H9 (cell line): ENCODE measurements at regions not wholly inside any gene's neighbourhood (a gene's known extent, or its start where the extent isn't known, plus 50 kb on each side); places are given as distances from the start of the nearest gene placed in this dataset.

Experiments
- DNase-seq: peaks from one replicate; pipeline ENCODE4 v3.0.0-alpha.2; 2017
- H2AFZ ChIP-seq: one replicate; pipeline ENCODE4 v1.6.1; 2013; ENCODE audit warnings: mild to moderate bottlenecking, low read length, control low read depth, moderate library complexity
- H2AK5ac ChIP-seq: 2 replicates; pipeline ENCODE4 v1.6.1; 2013; ENCODE audit warnings: low read length, control low read depth, mixed read lengths; ENCODE audit not compliant: insufficient read length
- H2BK120ac ChIP-seq: one replicate; pipeline ENCODE4 v1.6.1; 2013; ENCODE audit warnings: low read depth, mild to moderate bottlenecking, low read length, control low read depth, inconsistent platforms; ENCODE audit not compliant: poor library complexity, severe bottlenecking
- H2BK12ac ChIP-seq: 2 replicates; pipeline ENCODE4 v1.6.1; 2013; ENCODE audit warnings: low read length, control low read depth, mixed read lengths, low read depth; ENCODE audit not compliant: insufficient read length
- H2BK15ac ChIP-seq: 2 replicates; pipeline ENCODE4 v1.6.1; 2013; ENCODE audit warnings: low read depth, low read length, control low read depth
- H2BK20ac ChIP-seq: one replicate; pipeline ENCODE4 v1.6.1; 2013; ENCODE audit warnings: low read depth, mild to moderate bottlenecking, low read length, control low read depth, inconsistent platforms; ENCODE audit not compliant: poor library complexity, severe bottlenecking
- H2BK5ac ChIP-seq: 2 replicates; pipeline ENCODE4 v1.6.1; 2013; ENCODE audit warnings: low read length, control low read depth, mixed read lengths; ENCODE audit not compliant: insufficient read length
- H3K14ac ChIP-seq: 2 replicates; pipeline ENCODE4 v1.6.1; 2013; ENCODE audit warnings: low read length, control low read depth; ENCODE audit not compliant: insufficient read depth
- H3K18ac ChIP-seq: 2 replicates; pipeline ENCODE4 v1.6.1; 2013; ENCODE audit warnings: low read depth, mild to moderate bottlenecking, mixed read lengths, low read length, control low read depth; ENCODE audit not compliant: insufficient read length
- H3K23ac ChIP-seq: 2 replicates; pipeline ENCODE4 v1.6.1; 2013; ENCODE audit warnings: low read length, control low read depth, mixed read lengths, low read depth; ENCODE audit not compliant: insufficient read length
- H3K23me2 ChIP-seq: 2 replicates; pipeline ENCODE4 v1.6.1; 2013; ENCODE audit warnings: low read depth, mild to moderate bottlenecking, mixed read lengths, low read length, control low read depth; ENCODE audit not compliant: insufficient read length, poor library complexity, severe bottlenecking
- H3K27ac ChIP-seq: 2 replicates; pipeline ENCODE4 v1.5.1; 2013; ENCODE audit warnings: low read length, control low read depth, mixed read lengths, low read depth; ENCODE audit not compliant: insufficient read length
- H3K27me3 ChIP-seq: 2 replicates; pipeline ENCODE4 v1.6.1; 2013; ENCODE audit warnings: low read length, control low read depth, inconsistent platforms; ENCODE audit not compliant: insufficient read depth
- H3K4ac ChIP-seq: 2 replicates; pipeline ENCODE4 v1.6.1; 2013; ENCODE audit warnings: low read depth, mild to moderate bottlenecking, control low read depth, inconsistent platforms, low read length, moderate library complexity
- H3K4me1 ChIP-seq: 2 replicates; pipeline ENCODE4 v1.6.1; 2013; ENCODE audit warnings: low read length, control low read depth, inconsistent platforms; ENCODE audit not compliant: insufficient read depth
- H3K4me2 ChIP-seq: 2 replicates; pipeline ENCODE4 v1.6.1; 2013; ENCODE audit warnings: low read length, control low read depth, mixed read lengths; ENCODE audit not compliant: insufficient read length, insufficient read depth
- H3K56ac ChIP-seq: 2 replicates; pipeline ENCODE4 v1.6.1; 2013; ENCODE audit warnings: low read depth, mild to moderate bottlenecking, mixed read lengths, low read length, control low read depth; ENCODE audit not compliant: insufficient read length
- H3K79me1 ChIP-seq: 2 replicates; pipeline ENCODE4 v1.6.1; 2013; ENCODE audit warnings: low read depth, mild to moderate bottlenecking, moderate library complexity, low read length, control low read depth, inconsistent platforms; ENCODE audit not compliant: insufficient read depth, poor library complexity, severe bottlenecking
- H3K79me2 ChIP-seq: 2 replicates; pipeline ENCODE4 v1.6.1; 2013; ENCODE audit warnings: low read length, control low read depth, inconsistent platforms; ENCODE audit not compliant: insufficient read depth
- H3K9ac ChIP-seq: 2 replicates; pipeline ENCODE4 v1.6.1; 2013; ENCODE audit warnings: low read length, control low read depth, mixed read lengths; ENCODE audit not compliant: insufficient read length; ENCODE audit errors: extremely low read depth
- H3K9me3 ChIP-seq: one replicate; pipeline ENCODE4 v1.6.1; 2013; ENCODE audit warnings: low read depth, low read length, inconsistent platforms; ENCODE audit not compliant: control insufficient read depth
- H3T11ph ChIP-seq: one replicate; pipeline ENCODE4 v1.6.1; 2013; ENCODE audit warnings: mild to moderate bottlenecking, low read length, control low read depth, inconsistent platforms
- H4K20me1 ChIP-seq: one replicate; pipeline ENCODE4 v1.6.1; 2013; ENCODE audit not compliant: control insufficient read depth, insufficient read length, insufficient read depth
- H4K5ac ChIP-seq: 2 replicates; pipeline ENCODE4 v1.6.1; 2013; ENCODE audit warnings: low read depth, mild to moderate bottlenecking, mixed read lengths, low read length, control low read depth; ENCODE audit not compliant: insufficient read length
- H4K8ac ChIP-seq: replicated peaks from 2 replicates; pipeline ENCODE4 v1.6.1; 2013; ENCODE audit warnings: low read length, control low read depth, mixed read lengths, low read depth; ENCODE audit not compliant: insufficient read length
- H4K91ac ChIP-seq: 2 replicates; pipeline ENCODE4 v1.6.1; 2013; ENCODE audit warnings: low read depth, mild to moderate bottlenecking, moderate library complexity, mixed read lengths, low read length, control low read depth; ENCODE audit not compliant: insufficient read length
- H3K27ac Mint-ChIP-seq, 3 experiments: 2 replicates in 2 of 3; 3 replicates in 1 of 3; pipeline ENCODE4 v1.8.0; 2020 to 2021; ENCODE audit warnings: mixed read lengths in 3 of 3, mild to moderate bottlenecking in 1 of 3, moderate library complexity in 1 of 3
- H3K27me3 Mint-ChIP-seq: 2 replicates; pipeline ENCODE4 v1.8.0; 2021; ENCODE audit warnings: low read depth, mild to moderate bottlenecking, moderate library complexity, mixed read lengths
- H3K36me3 Mint-ChIP-seq, 3 experiments: 2 replicates in 2 of 3; 3 replicates in 1 of 3; pipeline ENCODE4 v1.8.0; 2020 to 2021; ENCODE audit warnings: low read depth in 3 of 3, mixed read lengths in 3 of 3; ENCODE audit not compliant: insufficient read depth in 1 of 3
- H3K4me1 Mint-ChIP-seq, 2 experiments: 2 replicates each; pipeline ENCODE4 v1.8.0; 2020; ENCODE audit warnings: mixed read lengths in 2 of 2
- H3K4me3 Mint-ChIP-seq, 2 experiments: 2 replicates in 1 of 2; 3 replicates in 1 of 2; pipeline ENCODE4 v1.8.0; 2020 to 2021; ENCODE audit warnings: mild to moderate bottlenecking in 2 of 2, mixed read lengths in 2 of 2, moderate library complexity in 1 of 2
- H3K9me3 Mint-ChIP-seq, 2 experiments: 2 replicates in 1 of 2; 3 replicates in 1 of 2; pipeline ENCODE4 v1.8.0; 2020; ENCODE audit warnings: mild to moderate bottlenecking in 2 of 2, mixed read lengths in 2 of 2, moderate library complexity in 1 of 2
- CTCF ChIP-seq: fragments of 200-600 bp; sonication (generic); conservative IDR thresholded peaks from 3 replicates; pipeline ENCODE4 v1.8.0; 2021; ENCODE audit warnings: antibody characterized with exemption, mild to moderate bottlenecking
- WGBS: extraction: QIAGEN DNeasy Blood & Tissue Kit; methylation state at CpG from one replicate; pipeline ENCODE4 v1.1.7; 2013; ENCODE audit warnings: missing lambda C conversion rate, low lambda C conversion rate, mixed read lengths; ENCODE audit not compliant: insufficient read length; ENCODE audit errors: extremely low coverage; 5-methylcytosine and 5-hydroxymethylcytosine counted together

- DNase-seq: no peak
- Histone ChIP-seq H4K8ac (no peak overlapping the region), H2BK20ac (no peak overlapping the region), H3K23me2 (no peaks in the 10 kb centered on the region), H3K23ac (no peak overlapping the region), H2BK120ac (no peak overlapping the region), H3K18ac (no peak overlapping the region), H3K4ac (no peak overlapping the region), H3K9me3 (no peaks in the 10 kb centered on the region), H4K91ac (no peak overlapping the region), H3K9ac (no peak overlapping the region), H3K4me2 (no peak overlapping the region), H3K27ac (no peak overlapping the region), H3K79me2 (no peaks in the 10 kb centered on the region), H2AFZ (no peak overlapping the region), H4K20me1 (no peaks in the 10 kb centered on the region), H2BK15ac (no peak overlapping the region), H3K56ac (no peak overlapping the region), H4K5ac (no peak overlapping the region), H2BK5ac (no peak overlapping the region), H3T11ph (no peak overlapping the region), H3K4me1 (no peaks in the 10 kb centered on the region), H2AK5ac (no peak overlapping the region), H2BK12ac (no peak overlapping the region), H3K27me3 (no peaks in the 10 kb centered on the region), H3K79me1 (no peaks in the 10 kb centered on the region), H3K14ac (no peak overlapping the region)
- TF ChIP-seq CTCF: no peak
- Mint-ChIP-seq H3K4me3 (no peak overlapping the region), H3K27ac (no peak overlapping the region), H3K4me1 (peaks cover 8 to 17% of the 10 kb centered on the region in 2 experiments), H3K36me3 (peaks cover 0 to 2% (median 0%) of the 10 kb centered on the region in 3 experiments; a peak in 1 of 7 replicates), H3K9me3 (peaks cover 0 to 3% of the 10 kb centered on the region in 2 experiments; a peak in 3 of 5 replicates), H3K27me3 (no peaks in the 10 kb centered on the region; the same call in 1 of the 2 replicates)
- no CpG with 5 or more reads among the region's 4 CpGs for WGBS
These were observed 61.4 kb upstream of the GOLGA8B start for GRCh38 chr15:34644851-34645250.
